NCI-H128 (cell line): ENCODE measurements at regions not wholly inside any gene's neighbourhood (a gene's known extent, or its start where the extent isn't known, plus 50 kb on each side); places are given as distances from the start of the nearest gene placed in this dataset.

ENCODE experiments used
- DNase-seq: peaks from one replicate; lab custom pipeline; 2025; ENCODE audit not compliant: unreplicated experiment; lab: John Stamatoyannopoulos, UW

DNA sequence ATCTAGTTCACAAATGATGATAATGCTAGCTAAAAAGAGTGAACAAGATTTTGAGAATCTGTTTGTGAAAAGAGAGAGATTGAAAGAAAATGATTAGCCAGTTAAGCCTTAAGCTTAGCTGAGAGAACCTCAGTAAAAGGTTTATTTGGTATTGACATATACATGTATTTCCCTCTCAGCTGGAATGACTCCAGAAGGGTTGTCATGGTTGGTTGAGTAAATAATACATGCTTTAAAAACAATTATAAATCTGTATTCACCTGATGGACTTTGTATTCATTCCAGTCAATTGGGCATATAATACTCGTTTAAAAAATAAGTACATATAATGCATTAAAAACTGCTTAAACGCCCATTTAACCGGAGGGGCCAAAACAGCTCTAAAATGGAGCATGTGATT is 181.4 kb downstream of the GRB14 start:
- DNase-seq, result no peak

DNA sequence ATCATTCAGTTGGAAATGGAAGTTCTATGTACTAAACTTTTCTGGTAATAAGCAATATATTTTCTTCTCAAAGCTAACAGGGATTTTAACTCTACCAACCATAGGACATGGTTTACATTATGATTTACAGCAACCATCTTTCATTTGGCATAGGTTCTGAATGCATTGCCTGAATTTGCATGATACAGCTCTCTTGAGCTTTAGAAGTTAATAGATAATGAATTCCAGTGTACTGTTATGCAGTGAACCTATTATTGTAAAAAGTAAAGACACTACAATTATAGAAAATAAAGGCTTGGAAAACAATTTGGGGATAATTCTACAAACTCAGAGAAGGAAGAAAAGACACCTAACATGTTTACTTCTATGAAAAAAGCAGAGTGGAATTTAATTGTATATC is 182.0 kb downstream of the GRB14 start:
- no peak for DNase-seq

DNA sequence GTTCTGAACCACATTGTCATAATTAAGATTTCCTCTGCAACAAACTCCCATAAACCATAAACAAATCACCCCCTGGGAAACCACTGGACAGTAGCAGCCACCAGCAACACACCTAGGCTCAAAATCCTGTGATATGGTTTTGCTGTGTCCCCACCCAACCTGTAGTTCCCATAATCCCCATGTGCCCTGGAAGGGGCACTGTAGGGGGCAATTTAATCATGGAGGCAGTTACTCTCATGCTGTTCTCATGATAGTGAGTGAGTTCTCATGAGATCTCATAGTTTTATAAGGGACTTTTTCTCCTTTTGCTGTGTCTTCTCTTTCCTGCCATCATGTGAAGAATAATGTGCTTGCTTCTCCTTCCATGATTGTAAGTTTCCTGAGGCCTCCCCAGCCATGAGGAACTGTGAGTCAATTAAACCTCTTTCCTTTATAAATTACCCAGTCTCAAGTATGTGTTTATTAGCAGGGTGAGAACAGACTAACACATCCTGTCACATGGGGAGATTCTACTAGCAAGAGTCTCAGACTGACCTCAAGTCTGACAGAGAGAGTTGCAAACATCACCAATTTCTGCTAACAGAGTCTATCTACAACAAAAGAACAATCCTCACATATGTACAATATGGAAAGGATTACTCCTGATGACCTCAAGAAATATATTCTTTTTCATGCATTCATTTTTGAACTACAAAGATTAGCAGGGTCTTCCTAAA is 182.6 kb downstream of the GRB14 start:
- no peak for DNase-seq

DNA sequence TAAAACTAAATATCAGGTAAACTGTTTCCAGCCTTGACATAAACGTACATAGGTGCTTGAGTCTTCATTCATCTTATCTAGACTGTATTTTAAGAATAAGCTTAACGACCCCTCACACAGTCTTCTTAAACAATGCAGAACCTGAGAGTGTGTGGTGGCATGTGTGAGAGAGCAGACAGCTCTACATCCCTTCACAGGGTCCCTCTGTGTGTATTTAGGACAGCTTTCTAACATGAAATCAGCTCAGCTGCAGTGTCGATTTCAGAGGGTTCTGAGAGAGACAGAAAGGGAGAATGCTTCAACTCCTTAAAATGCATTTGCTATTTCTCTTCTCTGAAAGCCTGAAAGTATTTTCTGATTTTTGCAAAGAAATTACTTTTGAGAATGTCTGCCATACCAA is 185.2 kb downstream of the GRB14 start:
- DNase-seq, result no peak

DNA sequence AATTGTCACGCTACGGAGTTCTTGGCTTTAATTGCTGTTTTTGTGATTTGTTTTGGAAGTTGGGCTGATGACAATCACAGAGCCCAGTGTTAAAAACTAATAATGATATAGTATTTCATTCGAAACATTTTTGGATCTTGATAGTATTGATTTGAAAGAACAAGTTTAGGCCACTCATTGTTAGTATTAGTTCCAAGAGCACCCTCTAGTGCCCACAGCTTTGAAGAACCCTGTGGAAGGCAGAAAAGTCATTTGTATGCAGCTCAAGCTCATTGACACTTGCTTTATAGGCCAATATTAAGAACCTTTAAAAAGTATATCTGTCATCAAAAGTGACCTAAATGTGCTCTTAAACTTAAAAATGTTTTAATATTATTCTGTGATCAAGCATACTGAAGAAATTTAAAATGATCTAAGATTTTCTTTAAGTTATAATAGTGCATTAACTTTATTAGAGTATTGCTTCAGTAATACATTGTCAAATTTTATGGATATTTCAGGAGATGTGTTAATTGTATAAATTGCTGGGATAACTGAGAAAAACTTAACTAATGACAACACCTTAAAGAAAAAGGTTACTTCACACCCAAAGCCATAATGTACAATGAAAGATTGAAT is 191.0 kb downstream of the GRB14 start:
- no peak for DNase-seq

DNA sequence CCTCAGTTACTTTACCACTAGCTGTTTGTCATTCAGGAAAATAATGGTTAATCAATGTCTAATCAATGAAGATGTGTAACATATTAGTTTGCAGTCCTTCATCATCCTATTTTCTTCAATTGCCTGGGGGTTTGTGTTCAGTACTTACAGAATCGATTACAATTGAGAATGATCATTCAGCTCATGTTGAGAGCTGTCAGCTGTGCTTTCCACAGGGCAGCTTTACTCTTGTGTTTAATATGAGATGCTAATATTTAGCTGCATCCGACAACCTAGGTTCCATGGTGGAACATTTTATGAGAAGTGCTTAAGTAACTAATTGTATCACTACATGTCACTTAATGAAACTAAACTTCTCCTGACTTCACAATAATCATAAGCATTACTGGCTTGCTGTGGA is 191.9 kb downstream of the GRB14 start:
- no peak for DNase-seq

DNA sequence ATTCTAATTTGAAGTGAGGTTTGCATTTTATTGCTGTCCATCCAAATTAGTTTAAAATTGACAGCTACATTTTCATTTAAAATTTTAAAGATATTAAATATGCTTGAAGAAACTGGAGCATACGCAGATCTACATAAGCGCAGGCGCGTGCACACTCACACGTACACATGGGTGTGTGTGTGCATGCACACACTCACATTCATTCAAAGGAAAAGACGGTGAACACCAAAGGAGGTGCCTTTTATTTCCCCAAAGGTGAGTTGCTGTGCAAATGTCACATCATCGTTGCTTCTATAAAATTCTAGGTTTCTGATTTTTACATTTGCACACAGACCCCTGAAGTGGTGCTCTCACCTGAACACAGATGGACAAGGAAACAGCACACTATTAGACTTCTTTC is 194.2 kb downstream of the GRB14 start:
- DNase-seq, result no peak

DNA sequence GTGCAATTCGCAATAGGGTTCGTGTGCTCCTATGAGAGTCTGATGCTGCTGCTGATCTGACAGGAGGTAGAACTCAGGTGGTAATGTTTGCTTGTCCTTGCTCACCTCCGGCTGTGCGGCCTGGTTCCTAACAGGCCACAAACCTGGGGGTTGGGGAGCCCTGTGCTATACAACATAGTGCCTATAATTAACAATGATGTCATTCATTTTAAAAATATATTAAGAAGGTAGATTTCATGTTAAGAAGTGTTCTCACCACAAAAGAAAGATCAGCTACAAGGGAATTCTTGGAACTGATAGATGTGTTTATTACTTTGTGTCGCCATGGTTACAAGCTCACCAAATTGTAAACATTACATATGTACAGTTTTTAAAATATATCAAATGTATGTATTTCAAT is 200.5 kb downstream of the GRB14 start:
- no peak for DNase-seq

DNA sequence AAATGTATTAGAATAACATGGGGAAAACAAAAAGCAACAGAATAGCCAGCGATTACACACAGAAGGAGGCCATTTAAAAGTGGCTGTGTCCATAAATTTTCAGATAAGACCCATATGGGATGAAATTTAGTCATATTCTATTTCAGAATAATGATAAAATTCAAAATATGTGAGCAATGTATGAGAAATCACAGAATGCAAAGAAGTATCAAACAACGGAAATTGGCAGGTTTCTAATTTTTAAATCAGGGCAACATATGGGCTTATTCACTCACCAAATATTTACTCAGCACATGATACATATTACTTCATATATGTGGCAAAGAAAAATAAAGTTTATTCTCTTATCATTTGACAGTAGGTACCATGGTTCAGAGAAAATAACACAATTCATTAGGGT is 208.5 kb downstream of the GRB14 start:
- DNase-seq, result no peak

DNA sequence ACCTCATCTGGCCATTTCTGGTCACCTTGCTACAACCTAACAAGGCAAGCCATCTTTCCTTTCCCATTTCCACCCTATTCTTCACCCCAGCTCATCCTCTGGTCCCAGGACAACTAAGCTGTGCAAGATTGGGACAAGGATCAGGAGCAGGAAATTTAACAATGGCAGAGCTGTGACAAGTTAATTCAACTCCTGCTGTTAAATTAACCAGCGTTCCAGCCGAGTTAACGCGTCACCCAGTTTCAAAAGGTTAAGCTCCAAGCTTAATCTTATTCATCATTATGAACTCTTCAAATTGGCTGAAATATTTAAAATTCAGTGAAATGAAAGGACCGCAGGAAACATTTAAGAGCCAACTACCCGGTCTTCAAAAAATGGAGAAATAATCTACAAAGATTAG is 231.9 kb downstream of the GRB14 start:
- DNase-seq, result no peak

DNA sequence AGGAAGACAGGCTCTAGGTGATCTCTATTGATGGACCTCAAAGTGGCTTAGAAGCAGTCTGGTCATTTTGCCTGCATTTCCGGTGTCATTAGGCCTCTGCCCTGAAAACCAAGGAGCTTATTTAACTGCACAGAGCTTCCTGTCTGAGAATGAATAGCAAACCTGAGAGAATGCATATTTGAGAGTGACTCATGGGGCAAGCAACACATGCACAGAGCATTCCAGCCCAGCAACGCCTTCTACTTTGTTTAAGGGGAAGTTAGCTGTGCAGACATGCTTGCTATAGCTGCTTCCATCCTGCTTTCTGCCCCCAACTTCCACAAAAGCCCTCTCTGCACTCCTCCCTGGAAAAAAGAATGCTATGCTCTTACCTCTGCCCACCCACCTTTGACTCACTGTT is 232.8 kb downstream of the GRB14 start:
- DNase-seq, result no peak

DNA sequence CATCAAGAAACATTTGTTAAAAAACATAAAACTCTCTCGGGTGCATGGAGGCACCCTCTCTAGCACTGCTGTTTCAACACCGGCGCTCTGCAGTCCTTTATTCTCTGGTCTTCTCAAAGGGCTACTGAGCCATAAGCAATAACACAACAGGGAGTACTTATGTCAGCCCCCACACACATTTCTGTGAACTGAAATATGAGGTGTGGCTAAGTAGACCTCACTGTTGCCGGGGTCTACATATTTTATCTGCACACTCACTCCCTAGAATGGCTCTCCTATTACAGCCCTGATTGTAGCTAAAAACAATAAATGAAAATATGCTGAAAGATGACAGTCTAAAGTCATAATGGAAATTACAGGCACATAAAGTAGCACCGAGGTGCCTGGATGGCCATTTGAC is 235.1 kb downstream of the GRB14 start:
- DNase-seq, result no peak

DNA sequence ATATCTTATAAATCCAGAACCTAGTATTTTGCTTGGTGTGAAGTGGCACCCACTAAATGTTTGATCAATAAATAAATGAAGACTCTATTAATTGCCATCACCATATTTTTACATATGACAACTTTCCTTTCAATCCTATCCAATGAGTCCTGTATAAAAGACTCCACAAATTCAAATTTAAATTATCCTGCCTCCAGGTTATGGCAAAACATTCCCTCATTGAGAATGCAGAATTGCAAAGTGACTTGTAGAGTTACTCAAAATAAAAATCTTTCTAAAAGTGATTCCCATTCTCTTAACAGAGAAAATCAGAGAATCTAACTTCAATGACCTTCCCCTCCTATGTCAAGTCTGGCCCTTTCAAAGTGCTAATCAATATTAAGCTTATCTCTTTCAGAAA is 236.8 kb downstream of the GRB14 start:
- DNase-seq, result no peak

DNA sequence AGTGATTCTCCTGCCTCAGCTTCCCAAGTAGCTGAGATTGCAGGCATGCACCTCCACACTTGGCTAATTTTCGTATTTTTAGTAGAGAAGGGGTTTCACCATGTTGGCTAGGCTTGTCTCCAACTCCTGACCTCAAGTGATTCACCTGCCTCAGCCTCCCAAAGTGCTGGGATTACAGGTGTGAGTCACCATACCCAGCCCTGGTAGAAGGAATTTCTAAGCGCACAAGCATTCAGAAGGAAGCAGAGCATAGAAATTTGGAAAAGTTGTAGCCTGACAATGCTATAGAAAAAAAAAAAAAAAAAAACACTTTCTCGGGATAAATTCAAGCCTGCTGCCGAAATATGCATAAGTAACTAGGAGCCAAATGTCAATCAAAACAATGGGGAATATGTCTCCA is 249.4 kb downstream of the GRB14 start:
- DNase-seq, result no peak

DNA sequence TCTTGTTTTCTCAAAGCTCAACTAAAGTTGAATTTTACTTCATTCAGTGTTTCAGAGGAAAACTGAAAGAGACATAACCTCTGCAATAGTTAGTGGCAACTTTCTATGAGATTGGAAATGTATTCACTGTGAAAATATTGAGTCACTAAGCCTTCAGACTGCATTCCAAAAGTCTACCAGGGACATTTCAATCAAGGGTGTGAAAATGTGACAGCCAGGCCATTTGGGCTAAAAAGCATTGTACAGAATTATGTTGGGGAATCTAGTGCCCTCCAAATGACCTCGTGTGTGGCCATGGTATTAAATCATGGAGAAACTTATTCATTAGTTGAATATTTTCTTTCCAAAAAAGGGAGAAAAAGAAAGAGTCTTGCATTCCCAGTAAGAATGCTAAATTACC is 251.9 kb downstream of the GRB14 start:
- DNase-seq, result no peak

DNA sequence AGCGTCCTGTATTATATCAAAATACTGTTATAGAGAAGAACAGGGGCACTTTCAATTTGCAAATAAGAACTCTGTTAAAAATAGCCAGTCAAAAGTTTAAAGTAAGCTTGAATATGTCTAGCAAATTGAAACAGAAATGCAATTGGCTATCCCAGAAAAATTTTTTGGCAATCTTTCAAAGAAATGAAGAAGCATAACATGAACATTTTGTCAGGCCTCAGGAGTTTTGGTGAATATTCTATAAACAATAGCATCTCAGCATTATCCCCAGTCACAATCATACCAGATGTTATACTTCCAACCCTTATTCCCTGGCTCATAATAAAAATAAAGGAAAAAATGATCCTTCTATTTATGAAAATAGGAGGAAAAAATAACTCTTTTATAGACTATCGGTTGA is 252.4 kb downstream of the GRB14 start:
- no peak for DNase-seq

DNA sequence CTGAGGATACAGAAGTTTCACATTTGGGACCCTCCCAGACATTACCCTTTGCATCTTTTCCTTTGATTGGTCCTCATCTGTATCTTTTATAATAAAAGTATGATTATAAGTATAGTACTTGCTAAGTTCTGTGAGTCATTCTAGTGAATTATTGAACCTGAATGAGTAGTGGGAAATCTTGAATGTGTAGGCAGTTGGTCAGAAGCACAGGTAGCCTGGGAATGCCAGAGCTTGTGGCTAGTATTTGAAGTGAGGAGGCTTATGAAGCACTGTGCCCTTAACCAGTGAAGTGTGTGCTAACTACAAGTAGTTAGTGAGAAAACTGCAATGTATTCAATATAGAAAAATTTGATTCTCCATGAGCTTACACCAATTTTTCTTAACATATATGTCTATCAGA is 257.6 kb downstream of the GRB14 start:
- no peak for DNase-seq

DNA sequence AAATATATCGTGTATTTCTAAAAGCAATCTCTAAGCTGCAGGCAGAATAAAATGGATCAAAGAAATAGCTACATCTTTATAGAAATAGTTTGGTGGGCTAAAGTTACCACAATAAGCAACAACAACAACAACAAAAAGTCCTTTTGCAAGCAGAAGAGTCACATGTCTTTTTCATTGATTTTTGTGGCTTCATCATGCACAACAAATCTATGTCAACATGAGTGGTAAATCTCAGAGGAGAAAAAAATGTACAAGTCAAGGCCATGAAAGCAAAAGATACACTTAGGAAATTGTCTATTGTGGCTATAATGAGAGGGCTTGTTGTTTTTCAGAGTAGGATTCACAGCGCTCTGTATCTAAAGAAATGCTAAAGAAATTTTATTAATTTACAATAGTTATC is 269.7 kb downstream of the GRB14 start:
- DNase-seq, result no peak

DNA sequence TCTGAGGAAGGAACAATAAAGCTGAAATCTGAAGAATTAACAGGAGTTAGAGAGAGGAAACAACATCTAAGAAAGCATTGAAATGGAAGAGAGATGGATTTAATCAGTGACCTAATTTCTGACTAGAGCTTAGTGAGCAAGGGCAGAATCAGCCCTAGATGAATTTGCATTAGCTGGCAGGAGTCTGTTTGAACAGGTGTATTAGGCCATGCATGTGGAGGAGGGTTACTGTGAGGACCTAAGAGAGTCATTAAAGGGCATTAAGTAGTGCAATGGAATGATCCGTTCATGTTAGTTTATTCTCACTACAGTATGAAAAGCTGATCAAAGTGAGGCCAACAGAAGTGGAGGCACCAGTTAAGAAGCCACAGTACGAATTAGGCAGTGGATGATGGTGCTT is 285.3 kb downstream of the GRB14 start:
- no peak for DNase-seq

DNA sequence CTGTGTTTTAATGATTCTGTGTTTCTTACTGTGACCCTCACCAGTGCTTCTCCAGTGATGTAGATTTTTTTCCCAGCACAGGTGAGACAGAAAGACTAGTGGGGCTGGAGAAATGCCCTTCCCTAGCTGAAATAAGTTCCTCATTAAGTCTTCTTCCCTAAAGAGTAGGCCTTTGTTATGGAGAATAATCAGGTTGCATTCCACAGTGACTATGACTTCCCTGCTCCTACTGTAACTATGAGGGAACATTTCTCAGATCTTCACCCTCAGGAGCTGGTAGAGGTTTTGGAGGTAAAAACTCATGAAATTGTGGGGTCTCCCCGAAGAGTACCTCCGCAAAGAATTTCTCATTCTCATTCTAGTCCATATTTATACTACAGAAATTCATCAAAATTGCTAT is 286.2 kb downstream of the GRB14 start:
- DNase-seq, result no peak

DNA sequence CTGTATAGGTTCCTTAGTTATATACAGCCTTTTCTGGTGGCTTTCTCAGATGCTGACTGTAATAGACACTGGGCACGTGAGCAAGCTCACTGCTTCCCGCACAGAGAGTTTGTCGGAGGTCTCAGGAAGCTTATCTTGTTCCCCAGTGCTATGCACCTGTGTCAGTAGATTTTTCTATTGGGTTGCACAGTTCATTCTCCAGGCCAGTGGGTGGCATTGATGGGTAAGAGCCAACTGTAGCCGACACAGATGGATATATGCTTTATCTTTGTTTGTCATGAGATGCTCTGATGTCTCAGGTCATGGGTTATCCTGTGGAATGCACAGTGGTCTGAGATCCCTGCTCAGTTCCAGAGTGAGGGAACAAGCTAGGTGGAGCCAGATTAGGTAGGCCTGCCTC is 293.0 kb downstream of the GRB14 start:
- no peak for DNase-seq

DNA sequence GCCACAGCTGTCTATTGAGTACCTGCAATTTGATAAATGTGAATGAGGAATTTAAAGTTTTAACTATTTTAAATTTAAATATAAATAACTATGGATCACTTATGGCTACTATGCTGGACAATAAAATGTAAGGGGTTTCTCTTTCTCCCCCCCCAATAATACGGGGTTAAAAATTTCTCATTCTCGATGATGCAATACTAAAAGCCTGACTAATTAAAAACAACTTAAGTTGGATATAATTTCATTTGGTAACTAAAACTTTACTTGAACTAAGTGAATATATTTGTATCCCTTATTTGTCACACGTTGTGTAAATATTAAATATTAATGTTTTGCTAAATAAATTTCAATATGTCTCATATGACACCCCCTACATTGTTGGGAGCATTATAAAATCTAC is 297.3 kb downstream of the GRB14 start:
- no peak for DNase-seq

DNA sequence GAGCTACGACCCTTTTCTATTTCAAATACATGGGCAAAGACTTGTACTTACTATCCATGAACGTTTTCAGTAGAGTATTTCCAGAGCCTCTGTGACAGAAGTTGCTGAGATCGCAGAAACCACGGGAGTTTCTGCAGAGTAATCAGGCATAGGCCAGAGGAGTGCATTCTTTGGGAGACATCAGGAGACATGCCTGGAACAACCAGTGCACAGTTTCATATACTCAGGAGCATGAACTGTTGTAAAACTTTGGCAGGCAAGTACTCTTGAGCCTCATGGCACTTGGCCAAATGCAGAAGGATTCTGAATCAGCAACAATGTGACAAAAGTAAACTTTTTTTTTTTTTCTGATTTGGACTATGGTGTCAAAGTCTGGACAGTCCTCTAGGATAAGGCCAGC is 307.1 kb downstream of the GRB14 start:
- no peak for DNase-seq
